ENCODE measurements at regions not wholly inside any gene's neighbourhood (a gene's known extent, or its start where the extent isn't known, plus 50 kb on each side); places are given as distances from the start of the nearest gene placed in this dataset.
"Not testable (repeated sequence)": the region's sequence is repeated elsewhere in the genome, so short reads cannot be mapped to it uniquely, and the experiment has no call there.

- not testable (repeated sequence) for DNase-seq
Measured at GRCh38 chr11:134840165-134840564, 428.1 kb upstream of the B3GAT1 start.

GRCh38 chr11:134838708-134839107 lies 426.7 kb upstream of the B3GAT1 start:
- DNase-seq = no peak

GRCh38 chr11:134837887-134838232 lies 425.8 kb upstream of the B3GAT1 start:
- DNase-seq = no peak

- DNase-seq = no peak
Measured at GRCh38 chr11:134837166-134837886, 425.3 kb upstream of the B3GAT1 start.

- no peak for DNase-seq
Measured at GRCh38 chr11:134836561-134836960, 424.5 kb upstream of the B3GAT1 start.

- DNase-seq = no peak
Measured at GRCh38 chr11:134835561-134835960, 423.5 kb upstream of the B3GAT1 start.

- no peak for DNase-seq
Measured at GRCh38 chr11:134830312-134830711, 418.3 kb upstream of the B3GAT1 start.

- no peak for DNase-seq
Measured at GRCh38 chr11:134823970-134824369, 411.9 kb upstream of the B3GAT1 start.

GRCh38 chr11:134822897-134823296 lies 410.9 kb upstream of the B3GAT1 start:
- DNase-seq = no peak

GRCh38 chr11:134821422-134821821 lies 409.4 kb upstream of the B3GAT1 start:
- DNase-seq = no peak

GRCh38 chr11:134819041-134819440 lies 407.0 kb upstream of the B3GAT1 start:
- no peak for DNase-seq

- no peak for DNase-seq
Measured at GRCh38 chr11:134818516-134818915, 406.5 kb upstream of the B3GAT1 start.

GRCh38 chr11:134815404-134815803 lies 403.4 kb upstream of the B3GAT1 start:
- DNase-seq = no peak

GRCh38 chr11:134807997-134808396 lies 396.0 kb upstream of the B3GAT1 start:
- no peak for DNase-seq

- no peak for DNase-seq
Measured at GRCh38 chr11:134802598-134802997, 390.6 kb upstream of the B3GAT1 start.

- no peak for DNase-seq
Measured at GRCh38 chr11:134802116-134802515, 390.1 kb upstream of the B3GAT1 start.

- no peak for DNase-seq
Measured at GRCh38 chr11:134801570-134801969, 389.5 kb upstream of the B3GAT1 start.

- no peak for DNase-seq
Measured at GRCh38 chr11:134800826-134801225, 388.8 kb upstream of the B3GAT1 start.

- no peak for DNase-seq
Measured at GRCh38 chr11:134800130-134800529, 388.1 kb upstream of the B3GAT1 start.

- no peak for DNase-seq
Measured at GRCh38 chr11:134799386-134799785, 387.3 kb upstream of the B3GAT1 start.

- no peak for DNase-seq
Measured at GRCh38 chr11:134797411-134798089, 385.5 kb upstream of the B3GAT1 start.

GRCh38 chr11:134795017-134795416 lies 383.0 kb upstream of the B3GAT1 start:
- no peak for DNase-seq

- no peak for DNase-seq
Measured at GRCh38 chr11:134794192-134794591, 382.1 kb upstream of the B3GAT1 start.

- DNase-seq = no peak
Measured at GRCh38 chr11:134792677-134793076, 380.6 kb upstream of the B3GAT1 start.

- DNase-seq = no peak
Measured at GRCh38 chr11:134792044-134792443, 380.0 kb upstream of the B3GAT1 start.
